ENCODE measurements at regions not wholly inside any gene's neighbourhood (a gene's known extent, or its start where the extent isn't known, plus 50 kb on each side); places are given as distances from the start of the nearest gene placed in this dataset.

DNA sequence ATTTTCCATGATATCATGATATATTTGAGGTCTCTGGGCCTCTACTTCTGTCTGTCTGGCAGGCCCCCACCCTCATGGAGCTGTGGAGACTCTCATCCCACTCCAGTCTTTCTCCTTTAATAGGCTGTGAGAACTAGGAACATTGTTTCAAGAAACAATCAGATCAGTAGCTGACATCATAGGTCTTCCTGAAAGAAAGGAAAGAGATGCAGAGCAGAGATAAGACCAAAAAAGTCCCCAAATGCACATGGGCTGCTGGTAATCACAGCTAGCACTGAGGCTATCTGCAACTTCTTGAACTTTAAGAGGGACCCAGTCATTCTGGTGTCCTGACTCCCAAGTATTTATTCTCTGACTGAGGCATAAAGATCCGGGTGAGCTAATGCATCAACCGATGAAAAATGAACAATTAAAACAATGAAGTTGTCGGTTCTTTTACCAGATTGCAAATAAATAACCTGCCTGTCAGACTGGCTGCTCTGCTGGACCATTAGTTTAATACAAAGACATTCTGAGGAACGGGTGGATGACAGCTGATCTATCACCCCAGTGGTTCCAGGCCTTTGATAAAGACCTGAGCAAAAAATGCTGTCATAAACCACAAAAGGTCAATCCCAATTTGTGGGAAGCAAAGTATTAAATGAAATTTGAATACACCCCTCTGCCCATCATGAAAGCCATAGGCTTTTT lies 780.8 kb upstream of the GOLIM4 start:
- TF ChIP-seq, protein P1, sequence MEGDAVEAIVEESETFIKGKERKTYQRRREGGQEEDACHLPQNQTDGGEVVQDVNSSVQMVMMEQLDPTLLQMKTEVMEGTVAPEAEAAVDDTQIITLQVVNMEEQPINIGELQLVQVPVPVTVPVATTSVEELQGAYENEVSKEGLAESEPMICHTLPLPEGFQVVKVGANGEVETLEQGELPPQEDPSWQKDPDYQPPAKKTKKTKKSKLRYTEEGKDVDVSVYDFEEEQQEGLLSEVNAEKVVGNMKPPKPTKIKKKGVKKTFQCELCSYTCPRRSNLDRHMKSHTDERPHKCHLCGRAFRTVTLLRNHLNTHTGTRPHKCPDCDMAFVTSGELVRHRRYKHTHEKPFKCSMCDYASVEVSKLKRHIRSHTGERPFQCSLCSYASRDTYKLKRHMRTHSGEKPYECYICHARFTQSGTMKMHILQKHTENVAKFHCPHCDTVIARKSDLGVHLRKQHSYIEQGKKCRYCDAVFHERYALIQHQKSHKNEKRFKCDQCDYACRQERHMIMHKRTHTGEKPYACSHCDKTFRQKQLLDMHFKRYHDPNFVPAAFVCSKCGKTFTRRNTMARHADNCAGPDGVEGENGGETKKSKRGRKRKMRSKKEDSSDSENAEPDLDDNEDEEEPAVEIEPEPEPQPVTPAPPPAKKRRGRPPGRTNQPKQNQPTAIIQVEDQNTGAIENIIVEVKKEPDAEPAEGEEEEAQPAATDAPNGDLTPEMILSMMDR (IDR thresholded peaks at IDR 0.05), result no peak
- no peak for TF ChIP-seq POLR2A (IDR thresholded peaks at IDR 0.05)

All from thyroid gland (tissue), 4 donors.